ENCODE measurements at regions not wholly inside any gene's neighbourhood (a gene's known extent, or its start where the extent isn't known, plus 50 kb on each side); places are given as distances from the start of the nearest gene placed in this dataset.

DNA sequence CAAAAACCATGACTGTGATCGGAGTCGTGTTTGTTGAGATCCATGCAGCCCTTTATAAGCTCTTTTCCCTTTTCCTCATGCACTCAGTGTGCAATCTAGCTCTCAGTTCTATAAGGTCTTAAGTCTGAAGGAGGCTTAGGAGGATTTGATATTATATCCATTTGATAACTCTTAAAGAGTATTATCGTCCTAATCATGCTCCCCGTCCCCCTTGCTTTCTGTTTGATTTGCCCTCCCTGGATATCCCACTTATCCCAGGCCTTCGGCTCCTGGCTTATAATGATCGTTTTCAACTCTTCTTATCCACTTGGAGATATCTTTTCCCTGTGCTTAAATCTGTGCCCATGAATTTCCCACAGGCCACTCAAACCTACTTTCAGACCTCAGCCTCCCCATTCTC lies 1917.7 kb upstream of the PIK3C3 start:
- POLR2A ChIA-PET, result no interaction called here
- Mint-ChIP-seq H3K36me3 (no peaks in the 10 kb centered on the region), H3K27me3 (no peaks in the 10 kb centered on the region), H3K9me3 (peaks cover 14 to 25% (median 22%) of the 10 kb centered on the region in 3 donors), H3K4me3 (no peak overlapping the region), H3K27ac (no peak overlapping the region), H3K4me1 (no peaks in the 10 kb centered on the region)
- Histone ChIP-seq H3K27me3 (replicated peaks in 1 of 2; ENCODE audit: control insufficient read depth in 2 of 2, extremely low read depth in 1 of 2, insufficient read depth in 2 of 2, low read length in 1 of 2) (no peaks in the 10 kb centered on the region), H3K9me3 (no peaks in the 10 kb centered on the region), H3K36me3 (ENCODE audit: control insufficient read depth in 2 of 2, extremely low read depth in 1 of 2, insufficient read depth in 1 of 2, low read length in 1 of 2) (no peaks in the 10 kb centered on the region), H3K27ac (ENCODE audit: low read length) (no peak overlapping the region), H3K4me3 (ENCODE audit: control insufficient read depth in 1 of 2, extremely low read depth in 1 of 2, low read length in 1 of 2) (no peak overlapping the region), H3K4me1 (ENCODE audit: control insufficient read depth in 1 of 2, extremely low read depth in 1 of 2, insufficient read depth in 2 of 2, low read length in 2 of 2) (no peaks in the 10 kb centered on the region)
- no peak for ATAC-seq (replicated peaks in 1 of 4)
- CTCF ChIA-PET, result interaction anchor here in 1 of 2 donors (0.6 kb wide), 1 partner anchor 28 kb away, joined by 3 read pairs; no protein-coding TSS in a partner anchor
- no peak for DNase-seq
- WGBS (ENCODE audit: insufficient coverage), result 80% methylated on average over 3 of the region's 6 CpGs

DNA sequence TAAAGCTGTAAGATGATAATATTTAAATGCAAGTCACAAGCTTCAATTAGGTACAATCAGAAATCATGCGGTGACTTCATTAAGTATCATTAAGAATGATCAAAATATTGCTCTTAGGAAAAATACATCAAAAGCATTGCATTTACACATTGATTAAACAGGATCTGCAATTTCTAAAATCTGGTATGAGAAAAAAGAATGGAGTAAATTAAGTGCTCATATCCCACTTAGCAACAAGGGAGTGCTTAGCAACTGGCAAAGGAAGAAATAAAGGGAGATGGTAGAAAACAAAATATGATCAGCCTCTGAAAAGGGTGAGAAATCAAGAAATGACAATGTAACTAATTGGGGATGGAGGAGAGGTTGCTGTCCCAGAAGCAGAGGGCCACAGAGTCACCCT lies 1918.2 kb upstream of the PIK3C3 start:
- no peaks in the 10 kb centered on the region for H3K36me3 Mint-ChIP-seq
- H3K4me3 ChIP-seq (ENCODE audit: control insufficient read depth in 1 of 2, extremely low read depth in 1 of 2, low read length in 1 of 2), result no peak overlapping the region
- no peak for ATAC-seq (replicated peaks in 1 of 4)
- no peak for DNase-seq
- no peaks in the 10 kb centered on the region for H3K9me3 ChIP-seq
- H3K27ac Mint-ChIP-seq, result no peak overlapping the region
- H3K27ac ChIP-seq (ENCODE audit: low read length), result no peak overlapping the region
- CTCF ChIA-PET, result no interaction called here
- no peaks in the 10 kb centered on the region for H3K27me3 Mint-ChIP-seq
- no peak overlapping the region for H3K4me3 Mint-ChIP-seq
- H3K4me1 Mint-ChIP-seq, result no peaks in the 10 kb centered on the region
- no CpG with 5 or more reads among the region's 1 CpG for WGBS (ENCODE audit: insufficient coverage)
- H3K27me3 ChIP-seq (replicated peaks in 1 of 2; ENCODE audit: control insufficient read depth in 2 of 2, extremely low read depth in 1 of 2, insufficient read depth in 2 of 2, low read length in 1 of 2), result no peaks in the 10 kb centered on the region
- no peaks in the 10 kb centered on the region for H3K36me3 ChIP-seq (ENCODE audit: control insufficient read depth in 2 of 2, extremely low read depth in 1 of 2, insufficient read depth in 1 of 2, low read length in 1 of 2)
- no peaks in the 10 kb centered on the region for H3K4me1 ChIP-seq (ENCODE audit: control insufficient read depth in 1 of 2, extremely low read depth in 1 of 2, insufficient read depth in 2 of 2, low read length in 2 of 2)
- POLR2A ChIA-PET, result no interaction called here
- H3K9me3 Mint-ChIP-seq, result peaks cover 14 to 27% (median 22%) of the 10 kb centered on the region in 3 donors

DNA sequence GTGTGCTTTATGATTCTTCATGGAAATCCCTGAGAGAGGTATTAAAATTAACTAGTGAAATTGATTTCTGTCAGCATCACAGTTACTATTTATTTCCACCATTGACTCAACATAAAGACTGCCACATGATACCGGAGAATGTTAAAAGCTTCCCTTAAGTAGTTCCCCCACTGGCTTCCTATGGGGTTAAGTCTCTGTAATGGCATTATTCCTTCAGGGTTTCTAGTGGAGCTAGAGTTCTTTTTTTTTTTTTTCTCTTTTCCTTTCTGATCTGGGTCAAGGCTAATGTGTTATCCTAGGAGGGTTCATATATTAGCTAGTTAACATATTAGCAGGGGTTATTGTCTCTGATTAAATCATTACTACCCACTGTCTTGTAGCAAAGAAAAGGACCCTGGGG lies 1919.1 kb upstream of the PIK3C3 start:
- no peak overlapping the region for H3K27ac Mint-ChIP-seq
- Histone ChIP-seq H3K27ac (ENCODE audit: low read length) (no peak overlapping the region), H3K36me3 (ENCODE audit: control insufficient read depth in 2 of 2, extremely low read depth in 1 of 2, insufficient read depth in 1 of 2, low read length in 1 of 2) (no peaks in the 10 kb centered on the region), H3K4me3 (ENCODE audit: control insufficient read depth in 1 of 2, extremely low read depth in 1 of 2, low read length in 1 of 2) (no peak overlapping the region), H3K4me1 (ENCODE audit: control insufficient read depth in 1 of 2, extremely low read depth in 1 of 2, insufficient read depth in 2 of 2, low read length in 2 of 2) (no peaks in the 10 kb centered on the region), H3K27me3 (replicated peaks in 1 of 2; ENCODE audit: control insufficient read depth in 2 of 2, extremely low read depth in 1 of 2, insufficient read depth in 2 of 2, low read length in 1 of 2) (no peaks in the 10 kb centered on the region), H3K9me3 (no peaks in the 10 kb centered on the region)
- CTCF ChIA-PET, result no interaction called here
- no peak overlapping the region for H3K4me3 Mint-ChIP-seq
- H3K27me3 Mint-ChIP-seq, result no peaks in the 10 kb centered on the region
- POLR2A ChIA-PET, result interaction anchor here in 1 of 2 donors (0.7 kb wide), 1 partner anchor 269 kb away, joined by 4 read pairs; no protein-coding TSS in a partner anchor
- ATAC-seq (replicated peaks in 1 of 4) (no peak), DNase-seq (no peak)
- peaks cover 11 to 25% (median 19%) of the 10 kb centered on the region in 3 donors for H3K9me3 Mint-ChIP-seq
- no peaks in the 10 kb centered on the region for H3K36me3 Mint-ChIP-seq
- no CpG with 5 or more reads among the region's 1 CpG for whole genome bisulfite sequencing (ENCODE audit: insufficient coverage)
- H3K4me1 Mint-ChIP-seq, result no peaks in the 10 kb centered on the region

DNA sequence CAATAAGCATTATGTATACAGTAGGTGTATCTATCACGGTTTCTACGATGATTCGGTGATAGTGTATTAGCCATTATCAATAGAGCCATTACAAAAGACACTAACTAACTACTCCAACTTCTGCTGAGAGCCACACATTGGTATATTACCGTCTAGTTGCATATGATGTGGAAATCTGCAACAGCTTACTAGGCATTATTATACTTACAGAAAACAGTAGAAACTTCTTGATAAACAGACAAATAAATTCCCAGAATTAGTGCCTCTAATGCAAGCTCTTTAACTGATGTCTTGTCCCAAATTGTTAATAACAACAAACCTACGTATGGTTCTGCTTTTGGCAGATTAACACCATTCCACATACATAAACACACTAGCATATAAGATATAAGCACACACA lies 1923.0 kb upstream of the PIK3C3 start:
- Mint-ChIP-seq H3K9me3 (peaks cover 0 to 11% (median 6%) of the 10 kb centered on the region in 3 donors), H3K4me3 (no peak overlapping the region), H3K27me3 (no peaks in the 10 kb centered on the region), H3K27ac (no peak overlapping the region), H3K36me3 (no peaks in the 10 kb centered on the region), H3K4me1 (no peaks in the 10 kb centered on the region)
- ATAC-seq (replicated peaks in 1 of 4) (no peak), DNase-seq (no peak)
- 60% methylated on average over 1 of the region's 5 CpGs for WGBS (ENCODE audit: insufficient coverage)
- no peaks in the 10 kb centered on the region for H3K36me3 ChIP-seq (ENCODE audit: control insufficient read depth in 2 of 2, extremely low read depth in 1 of 2, insufficient read depth in 1 of 2, low read length in 1 of 2)
- no peaks in the 10 kb centered on the region for H3K27me3 ChIP-seq (replicated peaks in 1 of 2; ENCODE audit: control insufficient read depth in 2 of 2, extremely low read depth in 1 of 2, insufficient read depth in 2 of 2, low read length in 1 of 2)
- CTCF ChIA-PET, result no interaction called here
- H3K4me3 ChIP-seq (ENCODE audit: control insufficient read depth in 1 of 2, extremely low read depth in 1 of 2, low read length in 1 of 2), result no peak overlapping the region
- H3K4me1 ChIP-seq (ENCODE audit: control insufficient read depth in 1 of 2, extremely low read depth in 1 of 2, insufficient read depth in 2 of 2, low read length in 2 of 2), result no peaks in the 10 kb centered on the region
- no peaks in the 10 kb centered on the region for H3K9me3 ChIP-seq
- no peak overlapping the region for H3K27ac ChIP-seq (ENCODE audit: low read length)
- POLR2A ChIA-PET, result no interaction called here

DNA sequence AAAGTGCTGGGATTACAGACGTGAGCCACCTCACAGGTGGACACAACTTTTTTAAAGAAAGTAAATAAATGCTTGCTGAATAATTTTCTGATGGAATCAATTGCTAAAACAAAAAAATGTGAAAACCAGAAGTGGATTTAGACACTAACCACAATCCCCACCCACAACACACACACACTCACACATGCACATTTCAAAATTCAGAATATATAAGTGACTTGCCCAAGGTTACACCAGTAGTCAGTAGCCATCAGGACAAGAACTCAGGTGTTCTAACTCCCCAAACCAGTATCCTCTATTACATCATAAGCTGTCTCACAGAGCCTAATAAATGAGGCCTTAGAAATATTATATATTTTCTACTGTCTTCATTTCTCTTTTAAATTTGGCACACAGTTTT lies 1923.6 kb upstream of the PIK3C3 start:
- Histone ChIP-seq H3K27ac (ENCODE audit: low read length) (no peak overlapping the region), H3K4me1 (ENCODE audit: control insufficient read depth in 1 of 2, extremely low read depth in 1 of 2, insufficient read depth in 2 of 2, low read length in 2 of 2) (no peaks in the 10 kb centered on the region), H3K27me3 (replicated peaks in 1 of 2; ENCODE audit: control insufficient read depth in 2 of 2, extremely low read depth in 1 of 2, insufficient read depth in 2 of 2, low read length in 1 of 2) (no peaks in the 10 kb centered on the region), H3K4me3 (ENCODE audit: control insufficient read depth in 1 of 2, extremely low read depth in 1 of 2, low read length in 1 of 2) (no peak overlapping the region), H3K9me3 (no peaks in the 10 kb centered on the region), H3K36me3 (ENCODE audit: control insufficient read depth in 2 of 2, extremely low read depth in 1 of 2, insufficient read depth in 1 of 2, low read length in 1 of 2) (no peaks in the 10 kb centered on the region)
- no peaks in the 10 kb centered on the region for H3K27me3 Mint-ChIP-seq
- DNase-seq (no peak), ATAC-seq (replicated peaks in 1 of 4) (no peak)
- ChIA-PET POLR2A (no interaction called here), CTCF (no interaction called here)
- no peak overlapping the region for H3K27ac Mint-ChIP-seq
- H3K4me1 Mint-ChIP-seq, result no peaks in the 10 kb centered on the region
- peaks cover 0 to 10% (median 6%) of the 10 kb centered on the region in 3 donors for H3K9me3 Mint-ChIP-seq
- no CpG with 5 or more reads among the region's 1 CpG for WGBS (ENCODE audit: insufficient coverage)
- no peaks in the 10 kb centered on the region for H3K36me3 Mint-ChIP-seq
- H3K4me3 Mint-ChIP-seq, result no peak overlapping the region

DNA sequence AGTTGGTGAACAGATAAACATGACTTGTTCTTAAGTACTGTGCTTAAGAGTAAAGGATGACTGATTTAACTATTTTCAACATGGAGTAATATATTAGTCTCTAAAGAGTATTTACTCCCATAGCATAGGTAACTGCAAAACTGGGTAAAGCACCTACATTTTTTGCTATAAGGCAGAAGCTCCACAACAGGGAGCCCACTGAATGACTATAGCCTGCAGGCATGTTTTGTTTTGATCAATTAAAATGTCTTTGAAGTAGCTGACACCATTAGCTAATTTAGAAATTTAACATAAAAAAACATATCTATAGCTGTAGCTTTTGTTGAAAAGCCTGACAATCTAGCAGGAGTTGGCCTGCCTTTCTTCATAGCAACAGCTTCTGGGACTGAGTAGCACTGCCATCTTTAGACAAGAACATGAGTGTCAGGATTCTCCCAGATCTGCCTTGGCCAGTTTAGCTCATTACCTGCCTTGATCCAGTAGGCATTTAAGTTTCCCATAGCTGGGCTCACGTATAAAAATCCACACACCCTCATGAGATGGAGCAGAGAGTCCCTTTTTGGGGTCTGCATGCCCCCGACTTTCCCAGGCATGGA lies 1935.1 kb upstream of the PIK3C3 start:
- Mint-ChIP-seq H3K27ac (no peak overlapping the region), H3K36me3 (no peaks in the 10 kb centered on the region), H3K4me1 (no peaks in the 10 kb centered on the region), H3K27me3 (no peaks in the 10 kb centered on the region), H3K4me3 (no peak overlapping the region), H3K9me3 (peaks cover 0 to 14% (median 0%) of the 10 kb centered on the region in 3 donors)
- CTCF ChIA-PET, result no interaction called here
- Histone ChIP-seq H3K27me3 (replicated peaks in 1 of 2; ENCODE audit: control insufficient read depth in 2 of 2, extremely low read depth in 1 of 2, insufficient read depth in 2 of 2, low read length in 1 of 2) (no peaks in the 10 kb centered on the region), H3K4me1 (ENCODE audit: control insufficient read depth in 1 of 2, extremely low read depth in 1 of 2, insufficient read depth in 2 of 2, low read length in 2 of 2) (no peaks in the 10 kb centered on the region), H3K4me3 (ENCODE audit: control insufficient read depth in 1 of 2, extremely low read depth in 1 of 2, low read length in 1 of 2) (no peak overlapping the region), H3K9me3 (no peaks in the 10 kb centered on the region), H3K36me3 (ENCODE audit: control insufficient read depth in 2 of 2, extremely low read depth in 1 of 2, insufficient read depth in 1 of 2, low read length in 1 of 2) (no peaks in the 10 kb centered on the region), H3K27ac (ENCODE audit: low read length) (no peak overlapping the region)
- no peak for DNase-seq
- ATAC-seq (replicated peaks in 1 of 4), result no peak
- POLR2A ChIA-PET, result interaction anchor here in 1 of 2 donors (0.5 kb wide), 1 partner anchor 975 kb away, joined by 3 read pairs; no protein-coding TSS in a partner anchor
- WGBS (ENCODE audit: insufficient coverage), result no CpG with 5 or more reads among the region's 2 CpGs

DNA sequence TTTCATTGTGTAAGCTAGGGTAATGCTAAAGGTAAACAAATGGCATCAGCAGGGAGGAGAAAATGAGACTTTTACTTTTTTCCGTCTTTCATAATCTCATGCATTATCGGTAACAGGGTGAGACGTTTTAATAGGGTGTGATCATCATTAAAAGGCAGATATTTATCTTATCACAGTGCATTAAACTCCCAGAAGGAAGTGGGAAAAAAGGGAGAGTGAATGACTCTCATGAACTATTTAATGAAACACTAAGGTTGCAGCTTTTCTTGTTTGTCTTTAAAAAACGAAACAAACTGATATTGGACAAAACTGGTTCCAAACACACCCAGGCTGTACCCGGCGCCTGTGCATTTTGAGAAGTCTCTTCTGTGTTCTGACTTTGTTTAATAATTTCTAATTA lies 1936.8 kb upstream of the PIK3C3 start:
- Histone ChIP-seq H3K27ac (ENCODE audit: low read length) (no peak overlapping the region), H3K27me3 (replicated peaks in 1 of 2; ENCODE audit: control insufficient read depth in 2 of 2, extremely low read depth in 1 of 2, insufficient read depth in 2 of 2, low read length in 1 of 2) (no peaks in the 10 kb centered on the region), H3K9me3 (no peaks in the 10 kb centered on the region), H3K4me1 (ENCODE audit: control insufficient read depth in 1 of 2, extremely low read depth in 1 of 2, insufficient read depth in 2 of 2, low read length in 2 of 2) (no peaks in the 10 kb centered on the region), H3K4me3 (ENCODE audit: control insufficient read depth in 1 of 2, extremely low read depth in 1 of 2, low read length in 1 of 2) (no peak overlapping the region), H3K36me3 (ENCODE audit: control insufficient read depth in 2 of 2, extremely low read depth in 1 of 2, insufficient read depth in 1 of 2, low read length in 1 of 2) (no peaks in the 10 kb centered on the region)
- Mint-ChIP-seq H3K4me3 (no peak overlapping the region), H3K36me3 (no peaks in the 10 kb centered on the region), H3K27me3 (no peaks in the 10 kb centered on the region), H3K27ac (no peak overlapping the region), H3K4me1 (no peaks in the 10 kb centered on the region), H3K9me3 (peaks cover 0 to 7% (median 5%) of the 10 kb centered on the region in 3 donors)
- no peak for DNase-seq
- CTCF ChIA-PET, result no interaction called here
- POLR2A ChIA-PET, result no interaction called here
- no CpG with 5 or more reads among the region's 6 CpGs for WGBS (ENCODE audit: insufficient coverage)
- no peak for ATAC-seq (replicated peaks in 1 of 4)

Measured in T-cell (primary cell).